Inferior parietal cortex (tissue), 1 donor: ENCODE measurements at regions not wholly inside any gene's neighbourhood (a gene's known extent, or its start where the extent isn't known, plus 50 kb on each side); places are given as distances from the start of the nearest gene placed in this dataset.
A peak's percentile ranks its signal among the peaks of the same experiment; 100 is the strongest.
"Not testable (repeated sequence)": the region's sequence is repeated elsewhere in the genome, so short reads cannot be mapped to it uniquely, and the experiment has no call there.

ENCODE experiments used
- DNase-seq: peaks from one replicate; pipeline ENCODE4 v3.0.0-alpha.2; 2016; ENCODE audit errors: extremely low spot score

DNA sequence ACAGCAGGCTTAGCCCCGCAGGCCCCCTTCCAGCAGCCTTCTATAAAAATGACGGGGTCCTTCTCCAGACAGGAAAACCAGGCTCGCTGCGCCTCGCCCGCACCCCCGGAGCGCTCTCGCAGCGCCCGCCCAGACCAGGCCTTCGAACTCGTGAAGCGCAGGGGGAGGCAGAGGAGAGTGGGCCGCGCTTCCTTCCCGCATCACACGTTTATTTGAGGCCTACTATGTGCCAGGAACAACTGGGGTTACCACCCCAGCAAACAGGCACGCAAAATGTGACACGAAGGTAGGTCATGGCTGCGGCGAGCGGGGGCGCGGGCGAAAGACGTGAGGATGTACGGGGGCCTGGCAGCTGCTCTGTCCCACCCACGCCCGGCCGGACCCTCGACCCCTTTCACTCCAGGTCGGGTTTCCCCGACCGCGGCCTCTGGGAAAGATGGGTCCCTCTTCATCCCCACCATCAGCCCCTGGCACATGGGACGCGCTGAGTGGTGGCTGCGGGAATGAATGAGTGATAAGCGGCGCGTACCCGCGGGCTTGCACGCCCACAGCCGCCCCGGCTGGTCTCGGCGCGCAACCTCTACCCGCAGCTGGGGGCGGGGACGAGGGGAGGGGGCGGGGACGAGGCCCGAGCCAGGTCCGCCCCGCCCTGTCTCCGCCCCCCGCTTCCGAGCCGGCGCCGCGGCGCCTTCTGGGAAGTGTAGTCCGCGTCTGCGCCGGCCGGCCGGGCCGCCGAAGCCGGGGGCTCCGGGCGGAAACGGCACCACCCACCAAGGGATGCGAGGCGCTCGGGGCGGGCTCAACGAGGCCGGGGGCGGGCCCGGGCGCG, 59.1 kb downstream of the ZNF467 start:
- peak; percentile 80 for DNase-seq

- no peak for DNase-seq
Measured at GRCh38 chr7:149713731-149714068, 59.7 kb downstream of the ZNF467 start.

GRCh38 chr7:149713061-149713730, 60.2 kb downstream of the ZNF467 start:
- DNase-seq = no peak

DNA sequence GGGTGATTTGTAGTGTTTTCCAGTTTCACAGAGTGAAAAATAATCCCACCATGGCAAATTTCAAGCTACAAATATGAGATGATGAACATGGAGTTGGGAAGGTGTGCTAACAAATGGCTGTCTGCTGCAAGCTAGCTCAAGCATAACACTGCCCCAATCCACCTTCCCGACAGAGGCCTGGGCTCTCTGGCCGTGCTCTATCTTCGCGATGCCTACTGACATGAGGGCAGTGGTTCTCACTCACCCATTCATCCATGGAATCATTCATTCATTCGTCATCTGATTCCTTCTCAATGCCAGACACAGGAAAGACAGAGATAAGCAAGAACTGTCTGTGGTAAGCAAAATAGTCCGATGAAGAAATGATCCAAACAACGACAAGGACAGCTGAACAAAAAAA, 65.4 kb downstream of the ZNF467 start:
- DNase-seq = no peak

DNA sequence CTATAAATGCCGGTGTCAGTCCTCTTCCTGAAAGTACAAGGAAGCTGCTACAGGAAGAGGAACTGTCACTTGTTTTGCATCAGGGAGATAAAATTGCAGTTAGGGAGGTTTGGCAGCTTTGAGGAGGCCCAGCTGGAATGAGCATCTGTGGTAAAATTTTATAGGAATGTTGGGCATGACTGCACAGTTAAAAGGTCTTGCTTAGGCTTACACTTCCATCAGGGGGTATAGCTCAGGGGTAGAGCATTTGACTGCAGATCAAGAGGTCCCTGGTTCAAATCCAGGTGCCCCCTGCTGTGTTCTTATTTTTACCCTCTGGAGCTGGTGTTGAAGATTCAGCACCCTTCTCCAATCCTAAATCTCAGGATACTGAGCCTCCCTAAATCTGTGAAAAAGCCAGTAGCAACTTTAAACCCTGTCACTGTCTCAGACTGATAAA, 65.9 kb downstream of the ZNF467 start:
- no peak for DNase-seq

DNA sequence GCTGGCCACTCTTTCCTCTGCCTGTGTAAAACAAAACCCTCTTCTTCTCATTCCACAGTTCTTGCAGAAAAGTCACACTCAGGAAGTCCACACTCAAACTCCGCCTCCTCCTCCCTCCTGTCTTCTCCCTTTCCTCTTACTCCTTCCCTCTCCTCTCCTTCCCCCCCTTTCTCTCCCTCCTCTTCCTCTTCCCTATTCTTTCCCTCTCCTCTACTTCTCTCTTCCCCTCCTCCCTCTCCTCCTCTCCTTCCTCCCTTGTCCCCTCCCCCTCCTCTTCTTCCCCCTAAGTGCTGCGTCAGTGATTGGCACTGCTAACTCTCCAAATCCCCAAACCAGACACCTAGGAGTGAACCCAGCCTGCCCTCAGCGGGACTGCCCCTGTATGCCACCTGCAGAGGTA, 67.0 kb downstream of the ZNF467 start:
- no peak for DNase-seq

DNA sequence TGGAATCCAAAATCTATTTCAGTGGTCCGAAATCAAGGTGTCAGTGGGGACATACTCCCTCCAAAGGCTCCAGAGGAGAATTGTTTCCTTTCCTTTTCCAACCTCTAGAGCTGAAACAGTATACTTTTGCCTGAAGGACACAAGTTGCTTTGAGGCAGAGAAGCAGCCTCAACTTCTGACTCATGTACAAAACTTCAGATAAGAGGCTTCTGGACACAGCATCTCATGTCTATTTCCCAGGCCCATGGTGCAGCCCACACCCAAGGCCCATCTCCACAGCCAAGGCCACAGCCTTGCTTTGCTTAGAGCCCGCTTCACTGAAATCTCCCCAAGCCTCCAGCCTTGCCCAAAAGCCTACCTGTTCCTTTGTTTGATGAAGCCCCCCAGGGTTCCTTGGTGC, 68.9 kb downstream of the ZNF467 start:
- no peak for DNase-seq

GRCh38 chr7:149703044-149703650, 70.2 kb downstream of the ZNF467 start:
- no peak for DNase-seq

DNA sequence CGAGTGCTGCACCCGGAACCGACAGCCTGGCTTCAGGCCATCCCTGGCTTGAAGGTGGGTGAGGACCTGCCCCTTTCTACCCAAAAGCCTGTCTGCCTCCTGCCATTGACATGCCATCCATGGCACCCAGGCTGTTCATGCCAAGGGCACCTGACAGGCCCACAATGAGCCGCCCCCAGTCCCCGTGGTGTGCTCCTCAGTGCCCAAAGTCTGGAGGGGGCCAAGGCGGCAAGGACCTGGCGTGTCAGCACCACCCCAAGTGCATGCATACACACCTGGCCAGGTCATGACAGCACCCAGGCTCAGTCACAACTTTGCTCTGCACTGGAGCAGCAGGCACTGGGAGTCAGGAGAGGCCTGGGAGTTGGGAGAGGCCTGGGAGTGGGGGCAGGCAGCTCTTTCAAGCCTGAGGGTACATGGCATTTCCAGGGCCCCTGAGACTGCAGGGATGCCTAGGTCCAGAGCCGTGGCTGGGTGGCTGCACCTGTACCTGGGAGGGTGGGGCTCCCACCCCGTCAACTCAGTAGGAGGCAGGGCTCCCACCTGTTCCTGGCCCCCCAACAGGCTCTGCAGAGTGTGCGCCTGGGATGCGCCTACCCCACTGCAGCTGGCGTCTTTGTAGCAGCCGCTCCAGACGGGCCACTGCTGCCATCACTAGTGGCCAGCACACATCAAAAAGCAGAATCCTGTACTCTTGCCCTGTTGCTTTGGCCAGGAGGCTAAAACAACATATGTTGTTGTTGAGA, 71.7 kb downstream of the ZNF467 start:
- DNase-seq = no peak

DNA sequence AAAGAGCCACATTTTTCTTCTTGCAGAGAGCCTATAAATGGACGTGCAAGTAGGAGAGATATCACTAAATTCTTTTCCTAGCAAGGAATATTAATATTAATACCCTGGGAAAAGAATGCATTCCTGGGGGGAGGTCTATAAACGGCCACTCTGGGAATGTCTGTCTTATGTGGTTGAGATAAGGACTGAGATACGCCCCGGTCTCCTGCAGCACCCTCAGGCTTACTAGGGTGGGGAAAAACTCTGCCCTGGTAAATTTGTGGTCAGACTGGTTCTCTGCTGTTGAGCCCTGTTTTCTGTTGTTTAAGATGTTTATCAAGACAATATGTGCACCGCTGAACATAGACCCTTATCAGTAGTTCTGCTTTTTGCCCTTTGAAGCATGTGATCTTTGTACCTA, 75.6 kb downstream of the ZNF467 start:
- not testable (repeated sequence) for DNase-seq

DNA sequence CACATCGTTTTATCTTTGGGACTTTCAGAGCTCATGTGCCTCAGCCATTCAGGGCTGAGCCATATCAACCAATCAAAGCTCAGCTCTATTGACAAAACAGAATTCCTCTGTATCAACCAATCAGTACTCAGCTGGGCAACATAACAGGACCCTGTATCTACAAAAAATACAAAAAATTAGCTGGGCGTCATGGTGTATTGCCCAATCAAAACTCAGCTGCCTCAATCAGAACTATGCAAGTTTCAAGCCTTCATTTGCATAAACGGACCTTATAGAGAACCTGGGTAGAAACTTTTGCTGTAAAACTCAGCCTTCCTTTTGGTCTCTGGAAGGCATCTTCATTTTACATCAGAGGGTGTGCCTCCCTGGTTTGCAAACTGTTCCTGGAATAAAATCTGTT, 77.1 kb downstream of the ZNF467 start:
- no peak for DNase-seq

DNA sequence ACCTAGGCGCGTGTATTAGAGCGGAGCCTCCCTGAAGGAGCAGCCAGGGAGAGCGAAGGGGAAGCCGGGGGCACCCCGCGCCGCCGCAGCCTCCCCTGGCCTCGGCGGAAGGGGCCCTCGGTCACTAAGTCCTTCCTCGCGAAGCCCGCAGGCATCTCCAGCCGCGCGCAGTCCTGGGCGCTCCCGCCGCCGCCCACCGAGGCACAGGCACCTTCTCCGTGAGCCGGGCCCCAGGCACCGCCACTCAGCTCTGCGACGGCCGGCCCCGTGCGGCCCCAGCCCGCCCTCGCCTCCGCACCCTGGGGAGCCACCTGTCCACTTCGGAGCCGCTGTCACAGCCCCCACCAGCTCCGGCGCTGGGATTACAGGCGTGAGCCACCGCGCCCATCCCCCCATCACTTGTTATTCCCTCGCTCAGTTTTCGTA, 80.8 kb downstream of the ZNF467 start:
- no peak for DNase-seq

GRCh38 chr7:149692056-149692455, 81.3 kb downstream of the ZNF467 start:
- no peak for DNase-seq

DNA sequence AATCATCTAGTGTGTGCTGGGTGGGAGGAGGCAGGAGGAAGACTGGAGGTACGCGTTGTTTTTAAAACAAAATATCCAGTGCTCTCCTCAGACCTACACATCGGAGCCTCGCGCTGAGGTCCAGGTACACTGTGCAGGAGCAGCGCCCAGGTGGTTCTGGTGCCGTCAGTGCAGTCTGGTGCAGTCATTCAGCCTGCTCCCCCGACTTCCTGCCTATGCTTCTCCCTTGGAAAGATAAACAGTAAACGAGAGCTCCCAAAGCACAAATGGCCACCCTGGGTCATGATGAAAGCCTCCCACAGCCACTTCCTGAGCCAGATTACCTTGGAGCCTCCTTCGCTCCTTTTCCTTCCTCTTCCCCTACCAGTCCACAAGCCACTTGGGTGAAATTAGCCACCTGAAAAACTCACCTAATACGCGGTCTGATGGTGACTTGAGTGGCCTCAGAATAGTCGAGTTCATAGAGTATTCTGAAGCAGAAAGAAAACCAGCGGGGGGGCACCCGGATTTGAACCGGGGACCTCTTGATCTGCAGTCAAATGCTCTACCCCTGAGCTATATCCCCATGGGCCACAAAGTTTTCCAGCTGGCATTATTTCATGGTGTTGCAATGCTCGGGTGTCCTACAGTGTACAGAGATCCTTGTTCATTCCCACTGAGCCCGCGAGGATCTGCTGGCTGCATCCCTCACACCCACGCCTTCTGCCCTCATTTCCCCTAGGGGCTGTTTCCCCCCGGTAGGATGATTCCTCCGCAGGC, 82.5 kb downstream of the ZNF467 start:
- DNase-seq = peak; percentile 20

DNA sequence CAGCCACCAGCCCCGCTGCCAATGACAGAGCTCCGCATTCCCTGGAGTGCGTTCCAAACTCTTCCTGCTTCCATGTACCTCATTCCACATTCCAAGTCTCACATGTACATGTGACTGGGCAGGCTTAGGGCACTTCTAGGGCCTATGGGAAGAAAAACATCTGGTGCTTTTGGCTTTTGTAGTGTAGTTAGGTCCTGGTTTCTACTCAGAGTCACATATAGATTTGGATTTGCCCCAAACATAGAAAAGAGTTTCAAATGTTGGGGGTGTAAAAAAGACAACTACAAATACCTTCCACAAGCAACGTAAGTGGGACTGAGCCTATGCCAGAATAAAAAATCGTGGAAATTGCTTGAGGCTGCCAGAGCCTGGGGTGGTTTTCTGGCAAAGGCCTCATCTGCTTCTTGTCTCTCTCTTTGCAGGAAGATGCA, 84.1 kb downstream of the ZNF467 start:
- DNase-seq = no peak

DNA sequence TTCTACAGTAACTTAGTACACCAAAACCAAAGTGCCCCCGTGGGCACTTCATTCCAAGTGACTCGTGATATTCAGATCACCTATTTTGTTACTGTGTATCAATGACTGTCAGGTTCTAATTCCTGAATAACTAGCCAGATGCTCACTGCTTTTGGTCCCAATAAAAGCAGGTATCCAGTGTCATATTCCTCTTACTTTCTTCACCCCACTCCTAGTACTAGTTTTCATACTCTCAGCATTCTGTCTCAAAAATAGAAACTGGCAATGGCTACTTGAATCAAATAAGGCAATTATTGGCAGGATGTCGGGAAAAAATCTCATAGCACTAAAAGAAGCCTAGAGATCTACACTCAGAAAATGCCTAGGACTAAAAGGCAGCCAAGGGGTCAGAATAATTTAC, 84.6 kb downstream of the ZNF467 start:
- no peak for DNase-seq

DNA sequence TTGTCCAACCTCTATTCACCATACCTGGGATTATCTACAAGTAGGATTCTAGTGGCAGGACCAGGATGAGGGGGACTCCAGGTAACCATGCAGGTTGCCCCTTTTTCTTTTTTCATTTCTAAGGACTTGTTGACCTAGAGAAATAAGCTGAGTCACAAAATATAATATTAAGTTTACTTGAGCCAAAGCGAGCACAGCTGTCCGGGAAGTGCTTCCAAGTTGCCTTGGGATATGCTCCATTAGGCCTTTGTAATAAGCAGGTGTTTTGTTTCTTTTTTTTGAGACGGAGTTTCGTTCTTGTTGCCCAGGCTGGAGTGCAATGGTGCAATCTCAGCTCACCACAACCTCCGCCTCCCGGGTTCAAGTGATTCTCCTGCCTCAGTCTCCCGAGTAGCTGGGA, 85.6 kb downstream of the ZNF467 start:
- DNase-seq = not testable (repeated sequence)

GRCh38 chr7:149686449-149686848, 86.9 kb downstream of the ZNF467 start:
- no peak for DNase-seq

DNA sequence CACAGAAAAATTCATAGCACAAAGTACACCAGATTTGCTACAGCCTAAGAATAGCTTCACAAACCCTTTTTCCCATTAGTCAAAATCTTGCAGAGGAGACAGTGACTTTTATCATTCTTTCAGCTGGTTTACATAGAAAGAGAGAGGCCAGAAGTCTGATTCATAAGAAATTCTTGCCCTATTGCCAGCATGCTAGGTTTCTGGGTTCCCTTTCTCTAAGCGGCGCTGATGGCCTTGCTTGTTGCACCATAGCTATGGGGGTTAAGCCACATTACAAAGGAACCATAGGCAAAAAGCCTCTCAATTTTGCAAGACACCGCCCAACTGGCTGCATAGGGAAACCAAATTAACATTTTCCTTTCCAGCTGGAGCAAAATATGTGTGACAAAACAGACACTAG, 87.4 kb downstream of the ZNF467 start:
- no peak for DNase-seq

DNA sequence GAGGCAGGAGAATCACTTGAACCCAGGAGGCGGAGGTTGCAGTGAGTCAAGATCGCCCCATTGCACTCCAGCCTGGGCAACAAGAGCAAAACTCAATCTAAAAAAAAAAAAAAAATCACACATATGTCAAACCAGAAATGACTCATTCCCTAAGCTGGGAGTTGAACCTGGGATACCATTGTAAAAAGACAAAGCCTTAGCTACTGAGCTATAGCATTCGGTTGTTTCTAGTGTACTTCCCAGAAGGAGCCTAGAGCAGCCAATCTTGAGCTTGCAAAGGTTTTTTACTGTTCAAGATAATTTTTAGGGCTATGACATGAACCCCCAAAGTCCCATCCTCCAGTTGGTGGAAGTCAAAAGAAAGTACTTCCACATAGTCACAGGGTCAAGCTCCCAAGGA, 87.9 kb downstream of the ZNF467 start:
- no peak for DNase-seq

- no peak for DNase-seq
Measured at GRCh38 chr7:149683898-149684297, 89.5 kb downstream of the ZNF467 start.
